ENCODE measurements at regions not wholly inside any gene's neighbourhood (a gene's known extent, or its start where the extent isn't known, plus 50 kb on each side); places are given as distances from the start of the nearest gene placed in this dataset.
A peak's percentile ranks its signal among the peaks of the same experiment; 100 is the strongest.

GRCh38 chr16:73558219-73558618 lies 510.3 kb upstream of the ZFHX3 start:
- no peak for DNase-seq

GRCh38 chr16:73553941-73554660 lies 506.2 kb upstream of the ZFHX3 start:
- DNase-seq = no peak

GRCh38 chr16:73549984-73550631 lies 502.2 kb upstream of the ZFHX3 start:
- no peak for DNase-seq

- DNase-seq = peak; percentile 54
Observed at GRCh38 chr16:73547552-73548403, 499.9 kb upstream of the ZFHX3 start.

- DNase-seq = no peak
Observed at GRCh38 chr16:73546341-73546845, 498.5 kb upstream of the ZFHX3 start.

- no peak for DNase-seq
Observed at GRCh38 chr16:73545755-73546154, 497.8 kb upstream of the ZFHX3 start.

GRCh38 chr16:73545290-73545689 lies 497.4 kb upstream of the ZFHX3 start:
- no peak for DNase-seq

- no peak for DNase-seq
Observed at GRCh38 chr16:73544826-73545225, 496.9 kb upstream of the ZFHX3 start.

GRCh38 chr16:73543970-73544599 lies 496.2 kb upstream of the ZFHX3 start:
- DNase-seq = no peak

- no peak for DNase-seq
Observed at GRCh38 chr16:73543331-73543969, 495.5 kb upstream of the ZFHX3 start.

- no peak for DNase-seq
Observed at GRCh38 chr16:73542885-73543284, 495.0 kb upstream of the ZFHX3 start.

GRCh38 chr16:73537921-73538320 lies 490.0 kb upstream of the ZFHX3 start:
- DNase-seq = no peak

- no peak for DNase-seq
Observed at GRCh38 chr16:73536931-73537330, 489.0 kb upstream of the ZFHX3 start.

- DNase-seq = no peak
Observed at GRCh38 chr16:73531021-73531420, 483.1 kb upstream of the ZFHX3 start.

- DNase-seq = no peak
Observed at GRCh38 chr16:73530529-73530928, 482.6 kb upstream of the ZFHX3 start.

GRCh38 chr16:73529303-73530012 lies 481.5 kb upstream of the ZFHX3 start:
- DNase-seq = no peak

GRCh38 chr16:73527187-73527586 lies 479.3 kb upstream of the ZFHX3 start:
- no peak for DNase-seq

GRCh38 chr16:73526011-73526804 lies 478.3 kb upstream of the ZFHX3 start:
- no peak for DNase-seq

GRCh38 chr16:73523209-73523608 lies 475.3 kb upstream of the ZFHX3 start:
- no peak for DNase-seq

GRCh38 chr16:73521499-73521898 lies 473.6 kb upstream of the ZFHX3 start:
- DNase-seq = no peak

GRCh38 chr16:73515616-73516015 lies 467.7 kb upstream of the ZFHX3 start:
- DNase-seq = no peak

Data from right forelimb (tissue), 1 donor.